ENCODE measurements at regions not wholly inside any gene's neighbourhood (a gene's known extent, or its start where the extent isn't known, plus 50 kb on each side); places are given as distances from the start of the nearest gene placed in this dataset.
"Not testable (repeated sequence)": the region's sequence is repeated elsewhere in the genome, so short reads cannot be mapped to it uniquely, and the experiment has no call there.

DNA sequence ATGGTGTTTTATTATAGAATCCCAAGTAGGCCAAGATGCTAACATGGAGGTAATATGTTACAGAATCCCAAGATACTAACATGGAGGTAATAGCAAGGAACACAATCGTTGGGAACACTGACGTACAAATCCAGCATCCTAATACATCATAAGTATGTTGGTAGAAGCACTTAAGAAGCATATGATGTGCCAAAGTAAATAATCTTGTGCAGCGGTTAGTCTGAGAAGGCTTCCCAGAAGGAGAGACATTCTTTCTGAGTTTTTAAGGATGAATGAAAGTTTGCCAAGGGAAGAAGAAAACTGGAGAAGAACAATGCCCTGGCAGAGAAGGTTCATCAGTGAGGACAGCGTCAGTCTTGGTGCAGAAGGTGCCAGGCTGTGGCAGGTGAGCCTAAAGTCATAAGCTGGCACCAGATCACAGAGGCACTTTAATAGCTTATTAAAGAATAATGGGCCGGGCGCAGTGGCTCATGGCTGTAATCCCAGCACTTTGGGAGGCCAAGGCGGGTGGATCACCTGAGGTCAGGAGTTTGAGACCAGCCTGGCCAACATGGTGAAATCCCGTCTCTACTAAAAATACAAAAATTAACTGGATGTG lies 294.5 kb upstream of the PIK3R1 start:
- CTCF ChIA-PET = no interaction called here
- Histone ChIP-seq H3K4me2 (replicated peaks; ENCODE audit: low read depth, low read length, poor library complexity, severe bottlenecking) (no peak overlapping the region), H3K4me3 (ENCODE audit: control extremely low read depth in 1 of 5, extremely low read depth in 1 of 5, insufficient read depth in 1 of 5, low read depth in 2 of 5, low read length in 4 of 5) (no peak overlapping the region), H3K36me3 (replicated peaks in 1 of 2; ENCODE audit: control extremely low read depth in 1 of 2, control insufficient read depth in 1 of 2, extremely low read depth in 1 of 2, insufficient read depth in 2 of 2, low read length in 1 of 2) (no peaks in the 10 kb centered on the region), H2AFZ (ENCODE audit: insufficient read depth, low read depth, low read length, poor library complexity, severe bottlenecking) (no peak overlapping the region), H3K79me2 (ENCODE audit: control insufficient read depth, insufficient read depth, low read length) (no peaks in the 10 kb centered on the region), H3K27me3 (replicated peaks in 1 of 4; ENCODE audit: control extremely low read depth in 1 of 4, control insufficient read depth in 3 of 4, insufficient read depth in 4 of 4, low read length in 3 of 4) (no peaks in the 10 kb centered on the region), H3K4me1 (ENCODE audit: control insufficient read depth in 2 of 2, insufficient read depth in 2 of 2, low read length in 2 of 2) (no peaks in the 10 kb centered on the region), H3K27ac (ENCODE audit: low read length in 2 of 2) (no peak overlapping the region), H3K9ac (ENCODE audit: low read length) (no peak overlapping the region), H3K9me3 (ENCODE audit: control extremely low read depth in 1 of 3, control insufficient read depth in 2 of 3, insufficient read depth in 1 of 3, low read length in 2 of 3) (no peaks in the 10 kb centered on the region), H4K20me1 (ENCODE audit: control insufficient read depth, insufficient read depth, low read length, poor library complexity, severe bottlenecking) (no peaks in the 10 kb centered on the region)
- no peak overlapping the region for H3K27ac Mint-ChIP-seq
- H3K27me3 Mint-ChIP-seq = peaks cover 10% of the 10 kb centered on the region
- peaks cover 9% of the 10 kb centered on the region for H3K9me3 Mint-ChIP-seq (ENCODE audit: insufficient read depth)
- ATAC-seq (ENCODE audit: low read depth) (no peak), DNase-seq (no peak)
- intact Hi-C loops (cut with micrococcal nuclease) = no loop called here
- 95% methylated on average over 2 of the region's 8 CpGs for WGBS (ENCODE audit: insufficient coverage)
- POLR2A ChIA-PET = no interaction called here
- no peak for TF ChIP-seq EZH2 (IDR thresholded peaks at IDR 0.05; ENCODE audit: borderline replicate concordance, insufficient read depth, low read depth, low read length, poor library complexity, severe bottlenecking)
- TF ChIP-seq, protein P1, sequence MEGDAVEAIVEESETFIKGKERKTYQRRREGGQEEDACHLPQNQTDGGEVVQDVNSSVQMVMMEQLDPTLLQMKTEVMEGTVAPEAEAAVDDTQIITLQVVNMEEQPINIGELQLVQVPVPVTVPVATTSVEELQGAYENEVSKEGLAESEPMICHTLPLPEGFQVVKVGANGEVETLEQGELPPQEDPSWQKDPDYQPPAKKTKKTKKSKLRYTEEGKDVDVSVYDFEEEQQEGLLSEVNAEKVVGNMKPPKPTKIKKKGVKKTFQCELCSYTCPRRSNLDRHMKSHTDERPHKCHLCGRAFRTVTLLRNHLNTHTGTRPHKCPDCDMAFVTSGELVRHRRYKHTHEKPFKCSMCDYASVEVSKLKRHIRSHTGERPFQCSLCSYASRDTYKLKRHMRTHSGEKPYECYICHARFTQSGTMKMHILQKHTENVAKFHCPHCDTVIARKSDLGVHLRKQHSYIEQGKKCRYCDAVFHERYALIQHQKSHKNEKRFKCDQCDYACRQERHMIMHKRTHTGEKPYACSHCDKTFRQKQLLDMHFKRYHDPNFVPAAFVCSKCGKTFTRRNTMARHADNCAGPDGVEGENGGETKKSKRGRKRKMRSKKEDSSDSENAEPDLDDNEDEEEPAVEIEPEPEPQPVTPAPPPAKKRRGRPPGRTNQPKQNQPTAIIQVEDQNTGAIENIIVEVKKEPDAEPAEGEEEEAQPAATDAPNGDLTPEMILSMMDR (IDR thresholded peaks at IDR 0.05) = no peak
- no peaks in the 10 kb centered on the region for H3K4me1 Mint-ChIP-seq
- H3K4me3 Mint-ChIP-seq = no peak overlapping the region

DNA sequence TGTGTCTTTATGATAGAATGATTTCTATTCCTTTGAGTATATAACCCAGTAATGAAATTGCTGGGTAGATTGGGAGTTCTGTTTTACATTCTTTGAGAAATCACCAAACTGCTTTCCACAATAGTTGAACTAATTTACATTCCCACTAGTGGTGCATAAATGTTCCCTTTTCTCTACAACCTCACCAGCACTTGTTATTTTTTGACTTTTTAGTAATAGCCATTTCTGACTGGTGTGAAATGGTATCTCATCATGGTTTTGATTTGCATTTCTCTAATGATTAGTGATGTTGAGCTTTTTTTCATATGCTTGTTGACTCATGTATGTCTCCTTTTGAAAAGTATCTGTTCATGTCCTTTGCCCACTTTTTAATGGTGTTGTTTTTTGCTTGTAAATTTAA lies 296.0 kb upstream of the PIK3R1 start:
- POLR2A ChIA-PET; H3K9me3 Mint-ChIP-seq (ENCODE audit: insufficient read depth); H3K27ac ChIP-seq (ENCODE audit: low read length in 2 of 2); H3K27ac Mint-ChIP-seq; H3K4me3 Mint-ChIP-seq; H3K36me3 ChIP-seq (replicated peaks in 1 of 2; ENCODE audit: control extremely low read depth in 1 of 2, control insufficient read depth in 1 of 2, extremely low read depth in 1 of 2, insufficient read depth in 2 of 2, low read length in 1 of 2); H3K4me3 ChIP-seq (ENCODE audit: control extremely low read depth in 1 of 5, extremely low read depth in 1 of 5, insufficient read depth in 1 of 5, low read depth in 2 of 5, low read length in 4 of 5); H3K27me3 Mint-ChIP-seq; H4K20me1 ChIP-seq (ENCODE audit: control insufficient read depth, insufficient read depth, low read length, poor library complexity, severe bottlenecking); H2AFZ ChIP-seq (ENCODE audit: insufficient read depth, low read depth, low read length, poor library complexity, severe bottlenecking); H3K27me3 ChIP-seq (replicated peaks in 1 of 4; ENCODE audit: control extremely low read depth in 1 of 4, control insufficient read depth in 3 of 4, insufficient read depth in 4 of 4, low read length in 3 of 4); intact Hi-C loops (cut with micrococcal nuclease); H3K4me2 ChIP-seq (replicated peaks; ENCODE audit: low read depth, low read length, poor library complexity, severe bottlenecking); ATAC-seq (ENCODE audit: low read depth); H3K4me1 Mint-ChIP-seq; H3K79me2 ChIP-seq (ENCODE audit: control insufficient read depth, insufficient read depth, low read length); H3K9me3 ChIP-seq (ENCODE audit: control extremely low read depth in 1 of 3, control insufficient read depth in 2 of 3, insufficient read depth in 1 of 3, low read length in 2 of 3); H3K9ac ChIP-seq (ENCODE audit: low read length); CTCF ChIA-PET; DNase-seq; H3K4me1 ChIP-seq (ENCODE audit: control insufficient read depth in 2 of 2, insufficient read depth in 2 of 2, low read length in 2 of 2): not testable (repeated sequence)

Measured in B cell (primary cell).